ENCODE measurements at regions not wholly inside any gene's neighbourhood (a gene's known extent, or its start where the extent isn't known, plus 50 kb on each side); places are given as distances from the start of the nearest gene placed in this dataset.

DNA sequence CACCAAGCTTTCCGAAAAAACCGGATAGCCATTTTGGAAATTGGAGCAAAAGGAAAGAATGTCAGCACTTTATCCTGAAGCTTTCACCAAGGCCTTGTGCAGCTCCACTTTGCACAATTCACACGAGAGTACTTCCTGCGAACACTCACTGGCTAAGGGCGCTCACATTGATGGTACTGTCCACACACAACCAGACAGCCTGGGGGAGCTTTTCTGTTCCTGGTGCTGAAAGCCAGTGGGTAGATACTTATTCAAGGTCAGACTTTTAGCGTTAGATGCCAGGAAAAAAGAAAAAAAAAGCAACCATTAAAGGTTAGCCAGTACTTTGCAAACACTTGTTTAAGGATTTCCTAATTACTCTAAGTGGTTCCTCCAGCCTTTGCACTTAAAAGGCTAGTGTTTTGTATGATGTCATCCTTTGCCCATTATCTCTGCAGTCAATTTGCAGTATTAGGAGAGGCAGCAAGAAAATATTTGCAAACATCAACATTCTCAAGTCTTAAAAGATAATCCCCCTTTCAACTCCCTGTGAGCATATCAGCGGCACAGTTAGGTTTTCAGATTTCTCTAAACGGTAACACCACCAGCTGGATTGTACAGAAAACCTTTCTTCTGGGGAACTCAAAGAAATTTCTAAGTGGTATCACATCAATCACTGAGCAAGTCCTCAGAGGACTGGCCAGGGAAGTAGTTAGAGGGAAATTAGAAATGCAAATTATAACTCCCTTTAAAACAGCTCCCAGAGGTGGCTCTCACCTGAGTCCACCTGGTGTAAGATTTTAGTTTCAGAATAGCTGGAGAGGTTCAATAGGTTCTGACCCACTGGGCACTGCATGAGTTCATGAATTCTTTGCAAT, 243.4 kb upstream of the IRX5 start:
- WGBS, 4 donors = 64 to 68% (median 66%) methylated on average over 8 of the region's 8 CpGs
- Histone ChIP-seq H3K4me3 (no peak overlapping the region), H3K4me1 (no peaks in the 10 kb centered on the region), H3K9me3 (no peaks in the 10 kb centered on the region), H3K36me3 (no peaks in the 10 kb centered on the region), H3K27ac (no peak overlapping the region), H3K27me3 (no peaks in the 10 kb centered on the region)
- no peak for ATAC-seq
- TF ChIP-seq POLR2A (IDR thresholded peaks at IDR 0.05) = no peak
- TF ChIP-seq, protein P1, sequence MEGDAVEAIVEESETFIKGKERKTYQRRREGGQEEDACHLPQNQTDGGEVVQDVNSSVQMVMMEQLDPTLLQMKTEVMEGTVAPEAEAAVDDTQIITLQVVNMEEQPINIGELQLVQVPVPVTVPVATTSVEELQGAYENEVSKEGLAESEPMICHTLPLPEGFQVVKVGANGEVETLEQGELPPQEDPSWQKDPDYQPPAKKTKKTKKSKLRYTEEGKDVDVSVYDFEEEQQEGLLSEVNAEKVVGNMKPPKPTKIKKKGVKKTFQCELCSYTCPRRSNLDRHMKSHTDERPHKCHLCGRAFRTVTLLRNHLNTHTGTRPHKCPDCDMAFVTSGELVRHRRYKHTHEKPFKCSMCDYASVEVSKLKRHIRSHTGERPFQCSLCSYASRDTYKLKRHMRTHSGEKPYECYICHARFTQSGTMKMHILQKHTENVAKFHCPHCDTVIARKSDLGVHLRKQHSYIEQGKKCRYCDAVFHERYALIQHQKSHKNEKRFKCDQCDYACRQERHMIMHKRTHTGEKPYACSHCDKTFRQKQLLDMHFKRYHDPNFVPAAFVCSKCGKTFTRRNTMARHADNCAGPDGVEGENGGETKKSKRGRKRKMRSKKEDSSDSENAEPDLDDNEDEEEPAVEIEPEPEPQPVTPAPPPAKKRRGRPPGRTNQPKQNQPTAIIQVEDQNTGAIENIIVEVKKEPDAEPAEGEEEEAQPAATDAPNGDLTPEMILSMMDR (IDR thresholded peaks at IDR 0.05) = no peak
- intact Hi-C loops (cut with DNase I) = no loop called here
- no peak for DNase-seq

DNA sequence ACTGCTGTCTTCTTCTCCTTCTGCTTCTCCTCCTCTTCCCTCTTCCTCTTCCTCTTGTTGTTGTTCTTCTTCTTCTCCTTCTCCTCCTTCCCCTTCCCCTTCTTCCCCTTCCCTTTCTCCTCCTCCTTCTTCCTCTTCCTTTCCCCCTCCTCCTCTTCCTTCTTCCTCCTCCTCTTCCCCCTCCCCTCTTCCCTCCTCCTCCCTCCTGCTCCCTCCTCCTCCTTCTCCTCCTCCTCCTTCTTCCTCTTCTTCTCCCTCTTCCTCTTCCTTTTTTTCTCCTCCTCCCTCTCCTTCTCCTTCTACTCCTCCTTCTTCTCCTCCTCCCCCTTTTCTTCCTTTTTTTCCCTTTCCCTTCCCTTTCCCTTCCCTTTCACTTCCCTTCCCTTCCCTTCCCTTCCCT, 245.0 kb upstream of the IRX5 start:
- DNase-seq (no peak), ATAC-seq (no peak)
- H3K27ac ChIP-seq = no peak overlapping the region
- H3K36me3 ChIP-seq = no peaks in the 10 kb centered on the region
- H3K27me3 ChIP-seq = no peaks in the 10 kb centered on the region
- no peak for TF ChIP-seq POLR2A (IDR thresholded peaks at IDR 0.05)
- TF ChIP-seq, protein P1 (IDR thresholded peaks at IDR 0.05) = no peak
- no peak overlapping the region for H3K4me3 ChIP-seq
- no peaks in the 10 kb centered on the region for H3K9me3 ChIP-seq
- no peaks in the 10 kb centered on the region for H3K4me1 ChIP-seq
- intact Hi-C loops (cut with DNase I) = no loop called here

DNA sequence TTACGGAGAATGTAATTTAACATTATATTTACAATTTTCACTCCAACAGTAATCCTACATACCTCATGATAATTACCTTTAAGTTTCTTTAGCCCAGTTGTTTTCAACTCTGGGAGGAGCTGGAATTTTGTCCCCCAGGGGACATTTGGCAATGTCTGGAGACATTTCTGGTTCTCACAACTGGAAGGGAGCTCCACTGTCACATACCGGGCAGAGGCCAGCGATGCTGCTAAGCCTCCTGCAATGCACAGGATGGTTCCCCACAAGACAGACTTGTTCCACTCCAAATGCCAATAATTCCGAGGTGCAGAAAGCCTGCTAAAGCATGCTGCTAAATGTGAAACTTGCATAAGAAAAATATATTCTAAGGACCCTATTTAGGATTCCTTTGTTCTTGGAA, 251.1 kb upstream of the IRX5 start:
- H3K4me3 ChIP-seq = no peak overlapping the region
- no peaks in the 10 kb centered on the region for H3K27me3 ChIP-seq
- no peaks in the 10 kb centered on the region for H3K9me3 ChIP-seq
- intact Hi-C loops (cut with DNase I) = no loop called here
- no peak for TF ChIP-seq POLR2A (IDR thresholded peaks at IDR 0.05)
- TF ChIP-seq, protein P1 (IDR thresholded peaks at IDR 0.05) = no peak
- DNase-seq = no peak
- no peaks in the 10 kb centered on the region for H3K4me1 ChIP-seq
- H3K36me3 ChIP-seq = no peaks in the 10 kb centered on the region
- H3K27ac ChIP-seq = no peak overlapping the region
- 88 to 92% (median 90%) methylated on average over 4 of the region's 4 CpGs for WGBS, 4 donors
- no peak for ATAC-seq

DNA sequence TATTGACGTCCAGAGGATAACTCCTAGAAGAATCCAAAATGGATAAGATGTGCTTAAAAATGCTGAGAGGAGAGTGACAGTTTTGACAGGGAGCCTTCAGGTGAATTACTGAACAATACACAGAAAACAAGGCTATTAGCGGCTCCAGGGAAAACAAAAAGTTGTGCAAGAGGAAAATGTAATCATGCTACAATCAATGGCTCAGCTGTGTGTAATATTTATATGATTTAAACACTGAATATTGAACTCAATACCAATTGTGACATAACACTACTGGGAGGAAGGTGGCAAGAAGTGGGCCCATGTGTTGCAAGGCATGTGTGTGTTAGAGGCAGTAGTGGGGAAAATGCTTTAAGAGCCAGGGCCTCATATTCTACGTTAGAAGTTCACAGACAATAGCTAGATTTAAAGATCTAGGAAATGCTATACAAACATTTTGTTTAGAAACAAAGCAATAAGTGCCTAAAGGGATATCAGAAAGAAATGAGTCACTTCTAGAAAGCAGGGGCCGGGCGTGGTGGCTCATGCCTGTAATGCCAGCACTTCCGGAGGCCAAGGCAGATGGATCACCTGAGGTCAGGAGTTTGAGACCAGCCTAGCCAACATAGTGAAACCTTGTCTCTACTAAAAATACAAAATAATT, 253.2 kb upstream of the IRX5 start:
- no peak for ATAC-seq
- no peaks in the 10 kb centered on the region for H3K4me1 ChIP-seq
- no peaks in the 10 kb centered on the region for H3K36me3 ChIP-seq
- no peaks in the 10 kb centered on the region for H3K9me3 ChIP-seq
- DNase-seq = no peak
- H3K4me3 ChIP-seq = no peak overlapping the region
- no peak for TF ChIP-seq POLR2A (IDR thresholded peaks at IDR 0.05)
- TF ChIP-seq, protein P1 (IDR thresholded peaks at IDR 0.05) = no peak
- H3K27ac ChIP-seq = no peak overlapping the region
- intact Hi-C loops (cut with DNase I) = no loop called here
- H3K27me3 ChIP-seq = no peaks in the 10 kb centered on the region
- 83 to 92% (median 88%) methylated on average over 6 of the region's 6 CpGs for WGBS, 4 donors
